Bronchial epithelial cell (primary cell): ENCODE measurements at regions not wholly inside any gene's neighbourhood (a gene's known extent, or its start where the extent isn't known, plus 50 kb on each side); places are given as distances from the start of the nearest gene placed in this dataset.
A peak's percentile ranks its signal among the peaks of the same experiment; 100 is the strongest.

Experiments
- DNase-seq: peaks from one replicate; pipeline ENCODE4 v3.0.0-alpha.2; 2010; ENCODE audit warnings: low read depth
- FAIRE-seq: peaks from 2 replicates; lab custom pipeline; 2011; peaks lifted over from hg19 to GRCh38; lab: Jason Lieb, UNC
- H3K27me3 ChIP-seq: 2 replicates; pipeline ENCODE4 v1.5.1; 2011; ENCODE audit warnings: low read length; ENCODE audit not compliant: control insufficient read depth, insufficient read depth
- H3K36me3 ChIP-seq: 2 replicates; pipeline ENCODE4 v1.5.1; 2011; ENCODE audit warnings: low read length; ENCODE audit not compliant: control insufficient read depth, insufficient read depth
- H3K4me3 ChIP-seq: 2 replicates; pipeline ENCODE4 v1.5.1; 2011; ENCODE audit warnings: mild to moderate bottlenecking, low read depth, low read length, control low read depth
- CTCF ChIP-seq: IDR thresholded peaks from 2 replicates; pipeline ENCODE4 v1.5.1; 2011; ENCODE audit warnings: mild to moderate bottlenecking, moderate library complexity, low read length, control low read depth, inconsistent platforms; ENCODE audit not compliant: insufficient read depth, severe bottlenecking

GRCh38 chr1:80401757-80402156, 1395.2 kb upstream of the ADGRL4 start:
- no peak for DNase-seq
- FAIRE-seq, result no peak

GRCh38 chr1:80392529-80392928, 1386.0 kb upstream of the ADGRL4 start:
- Histone ChIP-seq H3K36me3 (no peaks in the 10 kb centered on the region), H3K4me3 (no peak overlapping the region), H3K27me3 (no peaks in the 10 kb centered on the region)
- no peak for TF ChIP-seq CTCF
- DNase-seq (peak; percentile 93), FAIRE-seq (no peak)

More at GRCh38 chr1:80401757-80402156, 1395.2 kb upstream of the ADGRL4 start:
- no peaks in the 10 kb centered on the region for H3K27me3 ChIP-seq
- no peak for TF ChIP-seq CTCF
- no peak overlapping the region for H3K4me3 ChIP-seq
- H3K36me3 ChIP-seq, result no peaks in the 10 kb centered on the region

- H3K27me3 ChIP-seq, result no peaks in the 10 kb centered on the region
- FAIRE-seq (no peak), DNase-seq (no peak)
- no peak for TF ChIP-seq CTCF
- no peak overlapping the region for H3K4me3 ChIP-seq
- H3K36me3 ChIP-seq, result no peaks in the 10 kb centered on the region
These were observed 1379.1 kb upstream of the ADGRL4 start for GRCh38 chr1:80385650-80386049.

GRCh38 chr1:80384959-80385358, 1378.4 kb upstream of the ADGRL4 start:
- Histone ChIP-seq H3K36me3 (no peaks in the 10 kb centered on the region), H3K27me3 (no peaks in the 10 kb centered on the region), H3K4me3 (no peak overlapping the region)
- no peak for TF ChIP-seq CTCF
- FAIRE-seq, result no peak
- DNase-seq, result no peak

- DNase-seq, result peak; percentile 77
- Histone ChIP-seq H3K27me3 (no peaks in the 10 kb centered on the region), H3K4me3 (no peak overlapping the region), H3K36me3 (no peaks in the 10 kb centered on the region)
- no peak for FAIRE-seq
- no peak for TF ChIP-seq CTCF
These were observed 1377.7 kb upstream of the ADGRL4 start for GRCh38 chr1:80384083-80384830.

- FAIRE-seq (peak; percentile 40), DNase-seq (peak; percentile 96)
- Histone ChIP-seq H3K27me3 (no peaks in the 10 kb centered on the region), H3K36me3 (no peaks in the 10 kb centered on the region), H3K4me3 (no peak overlapping the region)
- TF ChIP-seq CTCF, result no peak
These were observed 1369.1 kb upstream of the ADGRL4 start for GRCh38 chr1:80375662-80376061.
